GM12864 (cell line): ENCODE measurements at regions not wholly inside any gene's neighbourhood (a gene's known extent, or its start where the extent isn't known, plus 50 kb on each side); places are given as distances from the start of the nearest gene placed in this dataset.

ENCODE experiments used
- DNase-seq: peaks from one replicate; pipeline ENCODE4 v3.0.0-alpha.2; 2011; ENCODE audit warnings: low read depth
- H3K4me3 ChIP-seq: 2 replicates; pipeline ENCODE4 v1.5.1; 2011; ENCODE audit warnings: mild to moderate bottlenecking, low read depth, low read length, control low read depth
- CTCF ChIP-seq: IDR thresholded peaks from 2 replicates; pipeline ENCODE4 v1.5.1; 2011; ENCODE audit warnings: low read depth, mild to moderate bottlenecking, moderate library complexity, low read length, control low read depth, inconsistent platforms; ENCODE audit errors: missing control alignments

GRCh38 chr15:70266412-70267121, 168.8 kb upstream of the TLE3 start:
- TF ChIP-seq CTCF, result no peak
- no peak for DNase-seq
- H3K4me3 ChIP-seq, result no peak overlapping the region

- DNase-seq, result no peak
- H3K4me3 ChIP-seq, result no peak overlapping the region
- TF ChIP-seq CTCF, result no peak
Observed at GRCh38 chr15:70265986-70266385, 168.3 kb upstream of the TLE3 start.

- no peak for DNase-seq
- H3K4me3 ChIP-seq, result no peak overlapping the region
- no peak for TF ChIP-seq CTCF
Observed at GRCh38 chr15:70265466-70265978, 167.8 kb upstream of the TLE3 start.

GRCh38 chr15:70264738-70265465, 167.2 kb upstream of the TLE3 start:
- DNase-seq, result no peak
- no peak for TF ChIP-seq CTCF
- no peak overlapping the region for H3K4me3 ChIP-seq

- no peak for DNase-seq
- TF ChIP-seq CTCF, result no peak
- H3K4me3 ChIP-seq, result no peak overlapping the region
Observed at GRCh38 chr15:70264014-70264582, 166.4 kb upstream of the TLE3 start.

- DNase-seq, result no peak
- no peak for TF ChIP-seq CTCF
- H3K4me3 ChIP-seq, result no peak overlapping the region
Observed at GRCh38 chr15:70262591-70263274, 165.0 kb upstream of the TLE3 start.
